Karpas-422 (cell line): ENCODE measurements at regions not wholly inside any gene's neighbourhood (a gene's known extent, or its start where the extent isn't known, plus 50 kb on each side); places are given as distances from the start of the nearest gene placed in this dataset.
A peak's percentile ranks its signal among the peaks of the same experiment; 100 is the strongest.

Experiments used
- DNase-seq: peaks from one replicate; pipeline ENCODE4 v3.0.0-alpha.2; 2015
- H2AFZ ChIP-seq: fragments of 200-600 bp; sonication (generic); 2 replicates; pipeline ENCODE4 v1.6.1; 2014; ENCODE audit warnings: antibody characterized with exemption, low read length, mixed read lengths
- H3K27ac ChIP-seq: fragments of 200-600 bp; sonication (generic); 2 replicates; pipeline ENCODE4 v1.5.1; 2014; ENCODE audit warnings: mild to moderate bottlenecking, low read length, moderate library complexity
- H3K27me3 ChIP-seq: fragments of 200-600 bp; sonication (generic); 2 replicates; pipeline ENCODE4 v1.6.1; 2014; ENCODE audit warnings: low read length, mixed read lengths
- H3K36me3 ChIP-seq: fragments of 200-600 bp; sonication (generic); 2 replicates; pipeline ENCODE4 v1.6.1; 2014; ENCODE audit warnings: low read length, mixed read lengths; ENCODE audit not compliant: insufficient read depth
- H3K4me1 ChIP-seq: fragments of 200-600 bp; sonication (generic); 2 replicates; pipeline ENCODE4 v1.6.1; 2014; ENCODE audit warnings: mild to moderate bottlenecking, low read length, mixed read lengths
- H3K4me2 ChIP-seq: fragments of 200-600 bp; sonication (generic); 2 replicates; pipeline ENCODE4 v1.6.1; 2014; ENCODE audit warnings: low read length, low read depth, mild to moderate bottlenecking; ENCODE audit not compliant: poor library complexity, severe bottlenecking
- H3K4me3 ChIP-seq: fragments of 200-600 bp; sonication (generic); 2 replicates; pipeline ENCODE4 v1.5.1; 2014; ENCODE audit warnings: mild to moderate bottlenecking, antibody characterized with exemption, low read length, mixed read lengths
- H3K79me2 ChIP-seq: fragments of 200-600 bp; sonication (generic); 2 replicates; pipeline ENCODE4 v1.6.1; 2014; ENCODE audit warnings: mild to moderate bottlenecking, low read length, mixed read lengths
- H3K9ac ChIP-seq: fragments of 200-600 bp; sonication (generic); 2 replicates; pipeline ENCODE4 v1.6.0; 2014; ENCODE audit warnings: low read length
- H3K9me2 ChIP-seq: fragments of 200-600 bp; sonication (generic), shearing (Covaris generic); replicated peaks from 2 replicates; pipeline ENCODE4 v1.6.0; 2014; ENCODE audit warnings: mild to moderate bottlenecking, low read length, moderate library complexity; ENCODE audit not compliant: insufficient read depth
- H3K9me3 ChIP-seq: fragments of 300-700, 200-600 bp; sonication (generic); 2 replicates; pipeline ENCODE4 v1.6.1; 2014; ENCODE audit warnings: low read length, mixed read lengths
- H4K20me1 ChIP-seq: fragments of 200-600 bp; sonication (generic); 2 replicates; pipeline ENCODE4 v1.6.1; 2014; ENCODE audit warnings: mild to moderate bottlenecking, antibody characterized with exemption, low read length, low read depth; ENCODE audit not compliant: insufficient read depth

- no peak overlapping the region for H3K9ac ChIP-seq
- H2AFZ ChIP-seq: no peak overlapping the region
Measured at GRCh38 chr15:60208709-60209108, 189.1 kb downstream of the ANXA2 start.

GRCh38 chr15:60212536-60212935, 185.2 kb downstream of the ANXA2 start:
- DNase-seq: peak; percentile 42
- Histone ChIP-seq H3K27ac (no peak overlapping the region), H3K9me2 (no peaks in the 10 kb centered on the region), H3K9ac (no peak overlapping the region), H3K4me1 (no peaks in the 10 kb centered on the region), H3K27me3 (no peaks in the 10 kb centered on the region), H3K4me2 (no peak overlapping the region), H3K4me3 (no peak overlapping the region), H4K20me1 (no peaks in the 10 kb centered on the region), H2AFZ (no peak overlapping the region), H3K9me3 (no peaks in the 10 kb centered on the region), H3K79me2 (no peaks in the 10 kb centered on the region), H3K36me3 (no peaks in the 10 kb centered on the region)

More at GRCh38 chr15:60208709-60209108, 189.1 kb downstream of the ANXA2 start:
- DNase-seq: no peak
- no peak overlapping the region for H3K4me3 ChIP-seq
- no peaks in the 10 kb centered on the region for H3K9me3 ChIP-seq
- H3K27ac ChIP-seq: no peak overlapping the region
- no peaks in the 10 kb centered on the region for H3K27me3 ChIP-seq
- H3K9me2 ChIP-seq: no peaks in the 10 kb centered on the region
- no peak overlapping the region for H3K4me2 ChIP-seq
- no peaks in the 10 kb centered on the region for H3K4me1 ChIP-seq
- H3K79me2 ChIP-seq: no peaks in the 10 kb centered on the region
- no peaks in the 10 kb centered on the region for H3K36me3 ChIP-seq
- H4K20me1 ChIP-seq: no peaks in the 10 kb centered on the region

- Histone ChIP-seq H3K79me2 (no peaks in the 10 kb centered on the region), H3K27ac (no peak overlapping the region), H3K36me3 (no peaks in the 10 kb centered on the region), H3K27me3 (no peaks in the 10 kb centered on the region), H3K4me2 (no peak overlapping the region), H4K20me1 (no peaks in the 10 kb centered on the region), H2AFZ (no peak overlapping the region), H3K4me1 (no peaks in the 10 kb centered on the region), H3K9ac (no peak overlapping the region), H3K9me2 (no peaks in the 10 kb centered on the region), H3K4me3 (no peak overlapping the region), H3K9me3 (no peaks in the 10 kb centered on the region)
- no peak for DNase-seq
Measured at GRCh38 chr15:60213377-60214000, 184.3 kb downstream of the ANXA2 start.

DNA sequence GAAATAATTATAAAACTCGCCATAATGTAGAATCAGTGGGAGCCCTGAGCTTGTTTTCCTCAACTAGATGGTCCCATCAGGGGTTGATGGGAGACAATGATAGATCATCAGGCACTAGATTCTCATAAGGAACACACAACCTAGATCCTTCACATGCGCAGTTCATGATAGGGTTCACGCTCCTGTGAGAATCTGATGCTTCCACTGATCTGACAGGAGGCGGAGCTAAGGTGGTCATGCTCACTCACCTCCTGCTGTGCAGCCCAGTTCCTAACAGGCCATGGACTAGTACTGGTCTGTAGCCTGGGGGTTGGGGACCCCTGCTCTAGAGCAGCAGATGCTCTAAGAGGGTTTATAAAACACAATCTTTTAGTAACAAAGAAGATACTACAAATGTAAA, 183.6 kb downstream of the ANXA2 start:
- no peaks in the 10 kb centered on the region for H3K79me2 ChIP-seq
- no peaks in the 10 kb centered on the region for H3K4me1 ChIP-seq
- no peaks in the 10 kb centered on the region for H4K20me1 ChIP-seq
- DNase-seq: no peak
- no peaks in the 10 kb centered on the region for H3K9me3 ChIP-seq
- H3K4me2 ChIP-seq: no peak overlapping the region
- no peaks in the 10 kb centered on the region for H3K27me3 ChIP-seq
- H2AFZ ChIP-seq: no peak overlapping the region
- H3K9me2 ChIP-seq: no peaks in the 10 kb centered on the region
- H3K27ac ChIP-seq: no peak overlapping the region
- H3K4me3 ChIP-seq: no peak overlapping the region
- no peak overlapping the region for H3K9ac ChIP-seq
- no peaks in the 10 kb centered on the region for H3K36me3 ChIP-seq

DNA sequence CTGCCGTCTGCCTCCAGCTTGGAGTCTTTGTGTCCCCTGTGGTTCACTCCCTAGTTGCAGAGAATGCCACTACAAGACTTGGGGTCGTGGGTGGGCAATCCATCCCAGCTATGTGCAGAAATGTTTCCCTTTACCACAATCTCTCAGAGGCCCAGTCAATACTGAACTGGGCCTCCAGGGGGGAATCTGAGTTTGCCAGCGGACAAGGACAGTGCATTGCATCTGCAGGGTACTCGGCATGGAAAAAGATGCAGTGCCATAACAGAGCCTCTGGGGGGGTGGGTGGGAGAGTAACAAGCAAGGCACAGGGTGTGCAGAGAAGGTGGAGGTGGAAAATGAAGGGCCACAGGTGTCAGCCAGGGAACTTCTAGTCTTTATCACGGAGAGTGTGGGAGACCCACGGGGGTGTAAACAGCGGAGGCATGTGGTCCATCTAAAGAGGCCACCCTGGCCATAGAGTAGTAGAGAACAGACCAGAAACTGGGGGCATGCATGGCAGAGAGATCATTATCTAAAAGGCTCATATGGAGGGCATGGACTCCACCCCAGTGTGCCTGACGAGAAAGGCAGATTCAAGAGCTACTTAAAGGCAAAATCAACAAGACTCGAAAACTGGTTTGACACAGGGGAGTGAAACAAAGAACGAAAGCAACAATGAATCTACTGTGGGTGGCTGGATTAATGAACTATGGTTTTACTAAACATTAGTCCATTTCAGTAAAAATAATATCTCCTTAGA, 182.4 kb downstream of the ANXA2 start:
- Histone ChIP-seq H3K4me3 (no peak overlapping the region), H3K4me1 (no peaks in the 10 kb centered on the region), H3K36me3 (no peaks in the 10 kb centered on the region), H2AFZ (no peak overlapping the region), H3K9ac (no peak overlapping the region), H3K9me3 (no peaks in the 10 kb centered on the region), H3K27ac (no peak overlapping the region), H3K9me2 (no peaks in the 10 kb centered on the region), H3K27me3 (no peaks in the 10 kb centered on the region), H3K79me2 (no peaks in the 10 kb centered on the region), H3K4me2 (no peak overlapping the region), H4K20me1 (no peaks in the 10 kb centered on the region)
- no peak for DNase-seq

DNA sequence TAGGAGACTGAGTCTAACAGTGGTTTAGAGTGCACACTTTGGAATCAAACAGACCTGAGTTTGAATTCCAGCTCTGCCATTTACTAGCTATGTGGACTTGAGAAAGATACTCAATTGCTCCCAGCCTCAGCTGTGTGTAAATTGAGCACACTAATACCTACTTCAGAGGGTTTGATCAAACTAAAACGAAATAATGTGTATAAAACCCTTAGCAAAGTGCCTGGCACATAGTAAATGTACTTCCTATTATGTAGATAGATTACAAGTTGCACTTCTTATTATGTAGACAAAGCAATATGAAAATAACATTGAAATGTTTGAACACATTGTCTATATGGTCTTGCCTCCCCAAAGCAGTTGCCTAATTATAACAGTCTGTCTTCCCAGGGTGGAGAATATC, 180.6 kb downstream of the ANXA2 start:
- Histone ChIP-seq H3K9ac (no peak overlapping the region), H2AFZ (no peak overlapping the region), H4K20me1 (no peaks in the 10 kb centered on the region), H3K4me3 (no peak overlapping the region), H3K27ac (no peak overlapping the region), H3K4me2 (no peak overlapping the region), H3K4me1 (no peaks in the 10 kb centered on the region), H3K36me3 (no peaks in the 10 kb centered on the region), H3K79me2 (no peaks in the 10 kb centered on the region), H3K27me3 (no peaks in the 10 kb centered on the region), H3K9me3 (no peaks in the 10 kb centered on the region), H3K9me2 (no peaks in the 10 kb centered on the region)
- no peak for DNase-seq

DNA sequence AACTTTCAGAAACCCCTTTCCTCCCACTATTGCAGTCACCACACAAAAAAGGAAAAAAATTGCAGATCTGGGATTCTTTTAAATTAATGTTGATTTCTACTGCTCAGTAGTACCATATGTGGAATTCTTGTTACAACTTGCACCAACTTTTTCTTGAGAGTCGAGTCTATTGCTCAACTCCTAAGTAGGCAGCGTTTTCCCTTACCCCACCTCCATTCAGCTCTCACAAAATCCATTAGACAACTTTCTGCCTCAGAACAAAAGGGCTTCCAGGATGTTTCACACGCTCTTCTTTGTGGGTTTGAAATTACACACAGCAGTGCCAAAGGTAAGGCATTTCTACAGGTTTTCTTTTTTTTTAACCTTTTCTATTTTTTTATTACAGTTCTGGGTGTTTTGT, 179.5 kb downstream of the ANXA2 start:
- H3K9me2 ChIP-seq: no peaks in the 10 kb centered on the region
- no peak for DNase-seq
- H3K4me2 ChIP-seq: no peak overlapping the region
- H2AFZ ChIP-seq: no peak overlapping the region
- H3K36me3 ChIP-seq: no peaks in the 10 kb centered on the region
- H3K4me3 ChIP-seq: no peak overlapping the region
- H3K4me1 ChIP-seq: no peaks in the 10 kb centered on the region
- no peaks in the 10 kb centered on the region for H3K79me2 ChIP-seq
- H4K20me1 ChIP-seq: no peaks in the 10 kb centered on the region
- no peak overlapping the region for H3K27ac ChIP-seq
- H3K27me3 ChIP-seq: no peaks in the 10 kb centered on the region
- no peaks in the 10 kb centered on the region for H3K9me3 ChIP-seq
- H3K9ac ChIP-seq: no peak overlapping the region

DNA sequence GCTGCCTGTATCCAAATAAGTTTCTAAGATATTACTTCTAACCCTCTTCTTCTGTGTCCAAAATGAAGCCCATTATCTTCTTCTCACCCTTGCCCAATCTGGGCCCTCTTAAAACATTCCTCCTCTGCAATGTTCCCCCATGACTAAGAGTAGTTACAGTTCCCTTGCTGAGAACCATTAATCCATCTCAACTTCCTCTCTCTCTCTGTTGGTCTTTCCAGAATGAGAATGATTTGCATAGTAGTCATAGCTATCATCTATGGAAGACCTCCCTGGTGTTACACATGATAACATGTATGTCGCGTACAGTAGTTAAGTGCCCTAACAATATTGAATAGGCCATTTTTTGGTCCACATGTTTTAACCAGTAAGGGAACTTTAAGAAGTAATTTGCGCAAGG, 177.9 kb downstream of the ANXA2 start:
- Histone ChIP-seq H3K4me1 (no peaks in the 10 kb centered on the region), H3K9ac (no peak overlapping the region), H4K20me1 (0 out of 2 replicates have a peak, but pooled peaks cover 1% of the 10 kb centered on the region), H2AFZ (no peak overlapping the region), H3K4me3 (no peak overlapping the region), H3K79me2 (no peaks in the 10 kb centered on the region), H3K4me2 (no peak overlapping the region), H3K9me2 (no peaks in the 10 kb centered on the region), H3K27ac (no peak overlapping the region), H3K36me3 (no peaks in the 10 kb centered on the region), H3K9me3 (no peaks in the 10 kb centered on the region), H3K27me3 (no peaks in the 10 kb centered on the region)
- no peak for DNase-seq
